Cardiac fibroblast (primary cell): ENCODE measurements at regions not wholly inside any gene's neighbourhood (a gene's known extent, or its start where the extent isn't known, plus 50 kb on each side); places are given as distances from the start of the nearest gene placed in this dataset.

Experiments
- DNase-seq, 2 donors: peaks; one replicate each; pipeline versions ENCODE4 v3.0.0 to v3.0.0-alpha.2; 2010; ENCODE audit warnings: low read depth in 2 of 2
- H3K4me3 ChIP-seq, 2 donors: replicated peaks in 1 of 2; 1 replicate in 1 of 2; 2 replicates in 1 of 2; pipeline ENCODE4 v1.5.1; 2011; ENCODE audit warnings: low read depth in 2 of 2, low read length in 2 of 2, mild to moderate bottlenecking in 2 of 2, moderate library complexity in 1 of 2
- CTCF ChIP-seq: IDR thresholded peaks from one replicate; pipeline ENCODE4 v1.5.1; 2011; ENCODE audit warnings: low read depth, mild to moderate bottlenecking, low read length, inconsistent platforms

- H3K4me3 ChIP-seq, result no peak overlapping the region
- DNase-seq, result no peak
- no peak for TF ChIP-seq CTCF
These were observed 1091.2 kb downstream of the SLITRK1 start for GRCh38 chr13:82791035-82791434.

GRCh38 chr13:82772816-82773215 lies 1109.5 kb downstream of the SLITRK1 start:
- no peak for TF ChIP-seq CTCF
- peak in 1 of 2 donors; percentile 18 for DNase-seq
- H3K4me3 ChIP-seq, result no peak overlapping the region

- TF ChIP-seq CTCF, result no peak
These were observed 1115.4 kb downstream of the SLITRK1 start for GRCh38 chr13:82766732-82767321.

GRCh38 chr13:82758044-82758443 lies 1124.2 kb downstream of the SLITRK1 start:
- peak; percentile 9 to 36 for DNase-seq
- peak; percentile 10 for TF ChIP-seq CTCF
- H3K4me3 ChIP-seq, result no peak overlapping the region

More at GRCh38 chr13:82766732-82767321, 1115.4 kb downstream of the SLITRK1 start:
- no peak overlapping the region for H3K4me3 ChIP-seq
- DNase-seq, result no peak

- no peak for DNase-seq
- H3K4me3 ChIP-seq, result no peak overlapping the region
- TF ChIP-seq CTCF, result no peak
These were observed 1131.1 kb downstream of the SLITRK1 start for GRCh38 chr13:82751206-82751605.

GRCh38 chr13:82749551-82749950 lies 1132.7 kb downstream of the SLITRK1 start:
- DNase-seq, result no peak
- TF ChIP-seq CTCF, result no peak

GRCh38 chr13:82747958-82748357 lies 1134.3 kb downstream of the SLITRK1 start:
- DNase-seq, result peak; percentile 2 to 13
- no peak for TF ChIP-seq CTCF
- no peak overlapping the region for H3K4me3 ChIP-seq

More at GRCh38 chr13:82749551-82749950, 1132.7 kb downstream of the SLITRK1 start:
- no peak overlapping the region for H3K4me3 ChIP-seq
